Hippocampal formation (tissue), 2 donors: ENCODE measurements at regions not wholly inside any gene's neighbourhood (a gene's known extent, or its start where the extent isn't known, plus 50 kb on each side); places are given as distances from the start of the nearest gene placed in this dataset.
"Not testable (repeated sequence)": the region's sequence is repeated elsewhere in the genome, so short reads cannot be mapped to it uniquely, and the experiment has no call there.

ENCODE experiments used
- DNase-seq, 2 donors: peaks; one replicate each; lab custom pipeline; 2025; lab: John Stamatoyannopoulos, UW

GRCh38 chr1:38180388-38180787 lies 133.8 kb upstream of the POU3F1 start:
- DNase-seq = not testable (repeated sequence)

- no peak for DNase-seq
Measured at GRCh38 chr1:38179483-38179882, 132.9 kb upstream of the POU3F1 start.

GRCh38 chr1:38178216-38178615 lies 131.6 kb upstream of the POU3F1 start:
- DNase-seq = no peak

DNA sequence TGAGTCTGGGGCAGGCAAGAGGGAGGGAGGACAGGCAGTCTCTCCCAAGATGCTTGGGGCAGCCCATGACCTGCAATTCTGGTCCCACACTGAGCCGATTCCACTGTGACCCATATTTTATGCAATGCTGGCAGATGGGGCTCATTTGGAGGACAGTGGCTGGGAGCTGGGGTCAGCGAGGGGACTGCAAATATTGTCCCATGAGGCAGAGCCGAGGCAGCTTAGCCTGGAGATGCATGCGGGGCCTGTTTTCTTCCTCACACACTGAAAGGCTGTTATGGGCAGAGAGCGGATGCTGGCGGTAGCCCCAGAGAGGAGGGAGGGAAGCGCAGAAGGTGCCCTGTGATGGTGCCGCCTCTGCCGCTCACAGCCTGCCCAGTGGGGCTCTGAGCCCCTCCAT lies 128.5 kb upstream of the POU3F1 start:
- no peak for DNase-seq

DNA sequence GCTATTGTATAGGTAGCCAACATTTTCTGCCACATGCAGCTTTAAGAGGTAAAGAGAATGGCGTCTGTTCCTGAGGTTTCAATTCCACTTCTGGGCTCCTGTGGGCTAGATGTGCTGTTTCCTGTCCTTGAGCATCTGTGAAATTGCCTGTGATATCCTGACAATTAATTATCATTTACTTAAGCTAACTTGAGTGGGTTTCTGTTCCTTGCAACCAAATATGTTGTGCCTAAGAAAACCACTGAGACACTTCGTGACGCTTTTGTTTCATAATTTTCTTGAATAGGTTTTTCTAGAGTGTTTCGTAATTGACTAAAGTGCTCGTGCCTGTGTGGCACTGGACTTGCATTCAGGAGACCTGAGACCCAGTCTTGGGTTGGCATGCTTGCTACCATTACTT lies 127.3 kb upstream of the POU3F1 start:
- no peak for DNase-seq

DNA sequence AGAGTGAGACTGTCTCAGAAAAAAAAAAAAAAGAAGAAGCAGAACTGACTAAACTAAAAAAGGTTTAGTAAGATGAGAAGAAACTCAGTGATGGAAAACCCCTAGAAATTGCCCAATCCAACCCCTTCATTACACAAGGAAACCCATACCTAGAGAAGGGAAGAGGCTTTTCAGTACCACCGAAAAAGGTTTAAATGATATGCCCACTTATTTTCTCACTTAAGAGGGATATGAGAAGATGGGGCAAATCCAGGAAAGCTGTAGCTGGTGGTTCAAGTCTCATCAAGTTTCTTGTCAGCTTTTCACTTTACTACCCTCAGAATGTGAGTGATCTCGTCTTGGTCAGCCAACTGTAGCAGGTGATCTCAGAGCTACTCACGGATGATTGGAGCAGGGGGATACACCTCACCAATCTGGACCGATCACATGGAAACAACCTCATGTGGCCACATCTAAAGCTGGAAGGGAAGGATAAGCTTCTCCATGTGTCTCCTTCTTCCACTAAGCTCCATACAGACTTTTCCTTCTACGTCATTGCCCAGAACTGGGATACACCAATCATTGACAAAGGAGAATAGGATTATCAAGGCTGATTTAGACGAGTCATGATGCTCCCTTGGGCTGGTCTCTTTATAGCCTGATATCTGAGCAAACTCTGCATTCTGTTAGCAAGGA lies 126.7 kb upstream of the POU3F1 start:
- DNase-seq = no peak

- no peak for DNase-seq
Measured at GRCh38 chr1:38169121-38169520, 122.5 kb upstream of the POU3F1 start.

- no peak for DNase-seq
Measured at GRCh38 chr1:38168365-38168764, 121.8 kb upstream of the POU3F1 start.

- DNase-seq = no peak
Measured at GRCh38 chr1:38166461-38166860, 119.9 kb upstream of the POU3F1 start.

DNA sequence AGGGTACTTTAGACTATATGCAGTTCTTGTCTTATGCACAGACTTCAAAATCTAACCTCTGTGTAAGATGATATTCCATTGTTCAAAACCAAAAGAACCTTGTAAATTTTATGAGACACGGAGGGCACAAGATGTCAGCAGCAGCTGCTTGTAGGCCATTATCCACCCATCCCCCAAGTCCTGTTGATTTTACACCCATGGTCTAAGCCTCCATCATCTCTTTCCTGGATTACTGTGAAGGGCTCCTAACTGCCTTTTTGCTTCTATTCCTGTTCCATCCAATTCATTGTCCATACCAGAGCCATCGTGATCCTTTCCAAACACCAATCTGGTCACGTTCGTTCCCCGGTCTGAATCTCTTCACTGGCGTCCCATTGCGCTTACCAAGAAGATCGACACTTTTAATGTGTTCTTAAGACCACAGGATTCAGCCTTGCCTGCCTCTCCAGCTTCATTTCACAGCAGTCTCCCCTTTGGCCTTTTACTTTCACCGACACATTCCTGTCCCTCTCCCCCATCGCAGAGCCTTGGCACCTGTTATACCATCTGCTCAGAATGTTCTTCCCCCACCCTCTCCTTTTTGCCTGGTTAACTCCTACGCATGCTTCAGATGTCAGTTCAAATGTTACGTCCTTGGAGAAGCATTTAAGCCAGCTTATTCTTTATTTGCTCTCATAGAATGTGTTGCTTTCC lies 107.3 kb upstream of the POU3F1 start:
- no peak for DNase-seq

DNA sequence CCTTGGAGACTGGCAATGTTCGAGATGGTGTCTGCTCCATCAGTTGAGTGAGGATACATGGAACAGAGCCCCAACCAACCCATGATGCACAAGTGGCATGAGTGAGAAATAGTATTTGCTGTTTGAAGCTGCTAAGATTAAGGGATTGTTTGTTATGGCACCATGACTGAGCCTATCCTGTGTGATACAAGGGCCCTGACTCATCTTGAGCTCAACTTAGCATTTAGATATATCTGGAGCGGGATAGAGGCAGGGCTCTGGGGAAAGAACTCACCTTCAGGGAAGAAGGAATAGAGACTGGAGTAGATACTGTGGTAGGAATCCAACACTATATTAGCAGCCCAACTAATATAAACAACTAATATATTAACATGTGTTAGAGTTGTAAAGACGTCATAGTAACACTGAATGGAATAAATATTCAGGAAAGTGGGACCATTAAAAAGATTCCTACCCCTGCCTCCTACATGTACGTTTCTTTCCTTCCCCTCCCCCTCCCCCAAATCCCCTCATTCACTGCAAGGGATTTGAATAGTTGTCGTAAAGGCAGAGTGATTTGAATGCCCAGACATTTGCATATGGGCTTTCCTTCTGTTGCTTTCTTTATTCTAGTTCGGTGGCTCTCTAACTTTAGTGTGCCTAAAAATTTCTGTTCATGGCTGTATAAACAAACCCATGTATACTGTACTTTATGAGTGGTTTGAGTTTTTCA lies 106.6 kb upstream of the POU3F1 start:
- no peak for DNase-seq

- no peak for DNase-seq
Measured at GRCh38 chr1:38152351-38153065, 105.9 kb upstream of the POU3F1 start.

- DNase-seq = no peak
Measured at GRCh38 chr1:38151399-38151798, 104.8 kb upstream of the POU3F1 start.

- not testable (repeated sequence) for DNase-seq
Measured at GRCh38 chr1:38146079-38146478, 99.5 kb upstream of the POU3F1 start.

DNA sequence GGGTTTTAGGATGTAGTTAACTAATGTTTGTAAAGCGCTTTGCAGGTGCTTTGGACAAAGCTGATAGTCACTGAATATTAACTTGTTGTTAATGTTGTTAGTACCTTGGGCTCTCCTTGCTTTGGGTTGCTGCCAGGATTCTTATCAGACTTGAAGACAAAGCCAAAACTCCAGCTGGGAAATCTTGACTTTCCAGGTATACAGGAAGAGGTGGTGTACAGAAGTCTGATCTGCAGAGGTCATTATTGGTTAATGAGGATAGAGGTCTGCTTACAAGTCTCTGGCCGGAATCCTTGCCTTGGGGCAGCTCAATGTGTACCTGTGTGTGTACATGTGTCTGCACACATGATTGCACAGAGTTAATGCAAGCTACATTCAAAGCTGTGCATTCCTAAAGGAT lies 96.0 kb upstream of the POU3F1 start:
- DNase-seq = no peak

DNA sequence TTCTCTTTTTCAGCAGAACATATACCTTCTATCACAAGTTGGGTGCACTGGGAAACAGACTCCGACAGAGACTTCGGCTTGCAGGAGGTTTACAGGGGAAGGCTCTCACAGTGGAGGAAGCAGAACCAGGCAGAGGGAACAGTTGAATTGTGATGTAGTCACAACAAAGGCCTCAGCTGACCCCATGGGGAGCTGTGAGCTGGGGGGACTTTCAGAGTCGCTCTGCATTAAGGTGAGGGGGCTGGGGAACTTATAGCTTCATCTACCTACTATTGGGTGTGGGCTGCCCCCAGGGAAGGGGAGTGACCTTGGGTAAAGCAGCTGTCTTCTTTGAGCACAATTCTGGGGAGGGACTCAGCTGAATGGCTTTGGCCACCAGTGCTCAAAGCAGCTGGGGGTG lies 94.9 kb upstream of the POU3F1 start:
- DNase-seq = no peak

DNA sequence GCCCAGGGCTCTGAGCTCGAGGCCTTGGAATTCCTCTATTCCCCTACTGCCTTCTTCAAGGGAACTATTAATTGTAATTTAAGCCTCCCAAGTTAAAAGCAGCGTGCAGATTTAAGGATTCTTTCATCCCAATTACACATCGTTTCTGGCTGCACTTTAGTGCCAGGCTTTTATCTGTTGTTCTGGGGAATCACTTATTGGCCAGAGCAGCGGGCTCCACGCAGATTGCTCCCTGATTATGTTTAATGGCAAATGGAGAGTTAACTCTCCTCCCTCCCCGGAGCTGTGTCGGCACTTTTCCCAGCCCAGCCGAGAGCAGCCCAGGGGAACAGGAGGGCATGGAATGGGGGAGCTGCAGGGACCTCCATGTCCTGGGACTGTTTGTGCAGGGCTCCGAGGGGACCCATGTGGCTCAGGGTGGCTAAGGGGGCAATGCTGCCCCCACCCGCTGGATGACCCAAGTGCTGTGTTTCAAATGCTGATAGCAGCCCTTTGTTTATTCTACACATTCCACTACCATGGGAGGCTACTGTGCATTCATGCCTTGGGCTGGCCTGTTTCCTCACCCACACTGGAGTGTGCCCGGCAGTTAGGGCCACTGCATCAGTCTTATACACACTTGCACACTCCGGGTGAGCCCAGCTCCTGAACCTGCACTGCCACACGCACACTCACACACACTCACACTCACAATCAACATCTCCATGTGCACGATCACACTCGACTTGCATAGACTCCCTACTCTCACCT lies 93.3 kb upstream of the POU3F1 start:
- no peak for DNase-seq

DNA sequence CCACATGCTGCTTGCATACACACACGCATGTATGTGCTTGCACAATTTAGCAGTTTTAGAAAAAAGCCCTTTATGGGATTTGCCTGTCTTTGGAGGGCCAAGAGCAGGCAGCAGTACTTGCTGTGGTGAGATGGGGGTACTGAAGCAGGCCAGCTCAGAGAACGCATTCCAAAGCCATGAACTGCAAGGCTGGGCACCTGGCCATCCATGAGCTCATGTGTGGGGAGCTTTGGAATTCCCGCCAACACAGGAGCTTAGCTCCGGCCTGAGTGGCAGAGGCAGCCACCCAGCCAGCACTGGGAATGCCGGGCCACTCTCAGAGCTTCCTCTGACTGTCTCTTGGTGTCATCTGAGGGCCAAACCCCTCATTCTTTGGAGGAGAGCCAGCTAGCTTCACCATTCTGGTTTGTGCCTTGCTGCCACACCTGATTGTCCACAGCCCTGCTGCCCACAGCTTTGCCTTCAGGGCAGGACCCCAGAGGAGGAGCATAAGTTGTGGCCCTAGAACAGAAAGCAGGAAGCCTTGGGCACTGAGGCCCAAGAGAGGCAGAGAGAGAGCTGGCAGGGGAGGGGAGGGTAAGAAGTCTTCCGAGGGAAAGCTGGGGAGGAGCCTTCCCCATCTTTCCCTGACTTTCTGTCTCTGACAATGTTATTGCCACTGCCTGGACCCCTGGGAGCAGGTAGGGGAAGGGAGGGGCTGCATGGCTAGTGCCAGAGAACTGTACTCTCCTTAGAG lies 92.1 kb upstream of the POU3F1 start:
- DNase-seq = peak; percentile 41 to 43

DNA sequence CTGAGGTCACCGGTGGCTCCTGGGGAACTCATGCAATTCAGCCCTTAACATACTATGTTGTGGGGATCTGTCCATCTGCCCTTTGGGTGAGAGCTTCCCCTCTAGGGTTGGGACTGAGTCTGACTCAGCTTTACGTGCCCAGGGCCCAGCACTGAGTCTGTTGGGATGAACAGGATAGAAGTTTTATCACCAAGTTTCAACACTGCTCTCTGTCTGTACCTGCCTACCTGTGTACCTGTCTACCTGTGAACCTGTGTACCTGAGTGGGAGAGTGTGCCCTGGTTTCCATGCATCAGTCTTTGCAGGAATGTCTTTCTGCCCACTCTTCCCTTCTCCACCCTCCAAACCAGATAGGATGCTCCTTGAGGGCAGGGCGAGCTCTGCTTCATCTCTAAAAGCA lies 90.6 kb upstream of the POU3F1 start:
- DNase-seq = no peak

- DNase-seq = no peak
Measured at GRCh38 chr1:38135625-38136414, 89.2 kb upstream of the POU3F1 start.
